DOHH2 (cell line): ENCODE measurements at regions not wholly inside any gene's neighbourhood (a gene's known extent, or its start where the extent isn't known, plus 50 kb on each side); places are given as distances from the start of the nearest gene placed in this dataset.
A peak's percentile ranks its signal among the peaks of the same experiment; 100 is the strongest.

Source experiments
- H3F3A ChIP-seq: fragments of 200-600 bp; sonication (generic), shearing (Covaris generic); 2 replicates; pipeline ENCODE4 v1.6.0; 2016; ENCODE audit warnings: antibody characterized with exemption, mild to moderate bottlenecking; ENCODE audit not compliant: control insufficient read depth, insufficient read depth
- H3K27ac ChIP-seq: fragments of 200-600 bp; sonication (generic); 2 replicates; pipeline ENCODE4 v1.5.1; 2014; ENCODE audit warnings: low read depth, mild to moderate bottlenecking, low read length, moderate library complexity
- H3K27me3 ChIP-seq: fragments of 200-600 bp; sonication (generic); 2 replicates; pipeline ENCODE4 v1.6.1; 2014; ENCODE audit warnings: mild to moderate bottlenecking, low read length, mixed read lengths; ENCODE audit not compliant: control insufficient read depth
- H3K36me3 ChIP-seq: fragments of 200-600 bp; sonication (generic); 2 replicates; pipeline ENCODE4 v1.6.1; 2014; ENCODE audit warnings: mild to moderate bottlenecking, low read length, moderate library complexity, mixed read lengths; ENCODE audit not compliant: control insufficient read depth
- H3K4me1 ChIP-seq: fragments of 200-600 bp; sonication (generic); 2 replicates; pipeline ENCODE4 v1.6.1; 2014; ENCODE audit warnings: mild to moderate bottlenecking, low read length, mixed read lengths; ENCODE audit not compliant: control insufficient read depth
- H3K4me2 ChIP-seq: fragments of 200-600 bp; sonication (generic); 2 replicates; pipeline ENCODE4 v1.6.0; 2014; ENCODE audit warnings: mild to moderate bottlenecking, low read length, moderate library complexity
- H3K4me3 ChIP-seq: fragments of 200-600 bp; sonication (generic); 2 replicates; pipeline ENCODE4 v1.5.1; 2014; ENCODE audit warnings: mild to moderate bottlenecking, low read length, mixed read lengths
- H3K79me2 ChIP-seq: fragments of 200-600 bp; sonication (generic); 2 replicates; pipeline ENCODE4 v1.6.1; 2014; ENCODE audit warnings: mild to moderate bottlenecking, low read length, mixed read lengths; ENCODE audit not compliant: control insufficient read depth
- H3K9me2 ChIP-seq: fragments of 200-600 bp; sonication (generic); replicated peaks from 2 replicates; pipeline ENCODE4 v1.6.1; 2014; ENCODE audit warnings: mild to moderate bottlenecking, low read length, mixed read lengths; ENCODE audit not compliant: control insufficient read depth
- H3K9me3 ChIP-seq: fragments of 200-600 bp; sonication (generic); 2 replicates; pipeline ENCODE4 v1.6.1; 2014; ENCODE audit warnings: antibody characterized with exemption, low read length, mixed read lengths; ENCODE audit not compliant: control insufficient read depth, insufficient read depth
- H4K20me1 ChIP-seq: fragments of 200-600 bp; sonication (generic); 2 replicates; pipeline ENCODE4 v1.6.0; 2014; ENCODE audit warnings: low read depth, mild to moderate bottlenecking, antibody characterized with exemption, low read length, moderate library complexity; ENCODE audit not compliant: control insufficient read depth, insufficient read depth
- EZH2phosphoT487 ChIP-seq: fragments of 200-600 bp; sonication (generic); IDR thresholded peaks from 2 replicates; pipeline ENCODE4 v1.6.1; 2017; ENCODE audit warnings: borderline replicate concordance, mild to moderate bottlenecking, antibody characterized with exemption, low read length, moderate library complexity, mixed read lengths
- TF ChIP-seq, protein P1 (sequence below): fragments of 200-600 bp; sonication (generic); IDR thresholded peaks from one replicate; pipeline ENCODE4 v1.5.1; 2014; ENCODE audit warnings: antibody characterized with exemption, mild to moderate bottlenecking, low read depth, low read length; ENCODE audit not compliant: poor library complexity, severe bottlenecking

DNA sequence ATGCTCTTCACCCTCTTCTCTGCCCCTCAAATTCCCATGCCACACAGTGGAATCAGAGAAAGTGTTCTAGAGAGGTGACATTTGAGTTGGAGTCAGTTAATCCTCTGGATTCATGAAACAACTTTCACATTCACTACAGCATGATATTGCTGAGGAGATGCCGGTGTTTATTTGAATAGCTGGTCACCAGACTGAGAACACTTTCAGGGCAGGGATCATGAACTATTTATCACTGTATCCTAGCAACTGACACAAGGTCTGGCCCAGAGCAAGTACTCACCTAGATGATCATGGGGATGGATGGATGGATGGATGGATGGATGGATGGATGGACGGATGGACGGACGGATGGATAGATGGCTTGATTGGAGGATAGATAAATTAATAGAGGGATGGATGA is 116.7 kb upstream of the ZMIZ1 start:
- Histone ChIP-seq H3K27ac (no peak overlapping the region), H3K9me3 (no peaks in the 10 kb centered on the region), H3K4me3 (no peak overlapping the region), H3K4me2 (no peak overlapping the region), H3K36me3 (no peaks in the 10 kb centered on the region), H4K20me1 (peaks cover 16% of the 10 kb centered on the region; the same call in 1 of the 2 replicates), H3K4me1 (peaks cover 21% of the 10 kb centered on the region), H3F3A (no peaks in the 10 kb centered on the region), H3K27me3 (peaks cover 83% of the 10 kb centered on the region), H3K79me2 (no peaks in the 10 kb centered on the region), H3K9me2 (no peaks in the 10 kb centered on the region)
- no peak for TF ChIP-seq EZH2phosphoT487
- TF ChIP-seq, protein P1, sequence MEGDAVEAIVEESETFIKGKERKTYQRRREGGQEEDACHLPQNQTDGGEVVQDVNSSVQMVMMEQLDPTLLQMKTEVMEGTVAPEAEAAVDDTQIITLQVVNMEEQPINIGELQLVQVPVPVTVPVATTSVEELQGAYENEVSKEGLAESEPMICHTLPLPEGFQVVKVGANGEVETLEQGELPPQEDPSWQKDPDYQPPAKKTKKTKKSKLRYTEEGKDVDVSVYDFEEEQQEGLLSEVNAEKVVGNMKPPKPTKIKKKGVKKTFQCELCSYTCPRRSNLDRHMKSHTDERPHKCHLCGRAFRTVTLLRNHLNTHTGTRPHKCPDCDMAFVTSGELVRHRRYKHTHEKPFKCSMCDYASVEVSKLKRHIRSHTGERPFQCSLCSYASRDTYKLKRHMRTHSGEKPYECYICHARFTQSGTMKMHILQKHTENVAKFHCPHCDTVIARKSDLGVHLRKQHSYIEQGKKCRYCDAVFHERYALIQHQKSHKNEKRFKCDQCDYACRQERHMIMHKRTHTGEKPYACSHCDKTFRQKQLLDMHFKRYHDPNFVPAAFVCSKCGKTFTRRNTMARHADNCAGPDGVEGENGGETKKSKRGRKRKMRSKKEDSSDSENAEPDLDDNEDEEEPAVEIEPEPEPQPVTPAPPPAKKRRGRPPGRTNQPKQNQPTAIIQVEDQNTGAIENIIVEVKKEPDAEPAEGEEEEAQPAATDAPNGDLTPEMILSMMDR = no peak

DNA sequence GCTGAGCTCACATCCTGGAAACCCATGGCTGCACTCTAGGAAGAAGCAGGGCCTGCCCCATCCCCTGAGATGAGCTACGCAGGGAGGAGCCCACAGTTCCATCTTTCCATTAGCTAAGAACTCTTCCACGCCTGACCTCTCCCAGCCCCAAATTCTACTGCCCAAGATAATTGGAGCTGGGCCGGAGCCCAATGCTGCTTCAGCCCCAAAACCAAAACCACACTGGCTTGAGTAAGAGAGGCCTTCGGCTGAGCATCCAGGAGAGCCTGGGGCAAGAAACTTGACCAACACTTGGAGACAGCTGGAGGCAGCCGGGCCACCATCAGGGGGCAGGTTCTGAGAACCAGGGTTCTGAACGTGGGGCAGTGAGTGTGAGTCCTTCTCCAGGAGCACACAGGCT is 116.1 kb upstream of the ZMIZ1 start:
- TF ChIP-seq, protein P1 = no peak
- no peak for TF ChIP-seq EZH2phosphoT487
- peaks cover 82% of the 10 kb centered on the region for H3K27me3 ChIP-seq
- H3K27ac ChIP-seq = no peak overlapping the region
- no peaks in the 10 kb centered on the region for H3F3A ChIP-seq
- peak overlapping the region; percentile 43 for H3K4me2 ChIP-seq
- peaks cover 16% of the 10 kb centered on the region; the same call in 1 of the 2 replicates for H4K20me1 ChIP-seq
- H3K9me2 ChIP-seq = no peaks in the 10 kb centered on the region
- H3K36me3 ChIP-seq = no peaks in the 10 kb centered on the region
- H3K4me1 ChIP-seq = peaks cover 21% of the 10 kb centered on the region
- H3K79me2 ChIP-seq = no peaks in the 10 kb centered on the region
- peak overlapping the region; percentile 23 for H3K4me3 ChIP-seq
- H3K9me3 ChIP-seq = no peaks in the 10 kb centered on the region

DNA sequence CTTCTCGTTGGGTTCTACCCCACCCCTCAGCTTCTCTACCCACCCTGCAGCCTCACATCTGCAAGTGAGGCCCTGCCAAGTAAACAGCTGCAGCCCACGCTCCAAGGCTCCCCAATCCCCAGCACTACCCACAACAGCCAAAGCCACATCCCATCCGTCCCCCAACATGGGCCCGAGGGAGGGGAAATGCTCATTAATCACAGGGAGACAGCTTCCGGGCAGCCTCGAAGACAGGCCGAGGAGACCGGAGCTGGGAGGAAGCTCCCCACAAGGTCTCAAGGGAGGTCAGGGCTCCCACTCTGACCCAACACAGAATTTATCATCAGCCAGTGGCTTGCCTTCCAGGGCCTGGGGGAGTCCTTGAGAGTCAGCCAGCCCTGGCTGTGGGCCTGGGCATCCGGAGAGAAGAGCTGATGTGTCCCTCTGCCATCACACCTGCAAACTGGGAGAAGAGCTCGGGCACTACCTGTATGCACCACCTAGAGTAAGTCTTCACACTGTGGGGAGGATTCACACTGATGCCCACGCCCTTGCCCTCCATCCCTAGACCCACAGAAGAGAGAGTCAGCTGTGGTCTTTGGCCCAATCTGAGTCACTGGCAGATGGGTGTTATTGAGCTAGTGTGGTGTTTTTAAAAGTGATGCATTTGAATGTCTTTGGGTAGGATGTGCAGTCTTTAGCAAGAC is 115.5 kb upstream of the ZMIZ1 start:
- peaks cover 21% of the 10 kb centered on the region for H3K4me1 ChIP-seq
- peak; percentile 98; the same call in 1 of the 2 replicates for TF ChIP-seq EZH2phosphoT487
- TF ChIP-seq, protein P1 = no peak
- H3K9me2 ChIP-seq = no peaks in the 10 kb centered on the region
- H3K36me3 ChIP-seq = no peaks in the 10 kb centered on the region
- no peaks in the 10 kb centered on the region for H3F3A ChIP-seq
- H3K4me3 ChIP-seq = peak overlapping the region; percentile 23; the same call in 1 of the 2 replicates
- H4K20me1 ChIP-seq = peaks cover 16% of the 10 kb centered on the region; the same call in 1 of the 2 replicates
- no peaks in the 10 kb centered on the region for H3K9me3 ChIP-seq
- peak overlapping the region; percentile 43 for H3K4me2 ChIP-seq
- H3K27ac ChIP-seq = no peak overlapping the region
- H3K79me2 ChIP-seq = no peaks in the 10 kb centered on the region
- peaks cover 84% of the 10 kb centered on the region for H3K27me3 ChIP-seq
